HL-60 (cell line): ENCODE measurements at regions not wholly inside any gene's neighbourhood (a gene's known extent, or its start where the extent isn't known, plus 50 kb on each side); places are given as distances from the start of the nearest gene placed in this dataset.

ENCODE experiments used
- CTCF ChIP-seq: IDR thresholded peaks from one replicate; pipeline ENCODE4 v1.5.1; 2011; ENCODE audit warnings: low read length, control low read depth, inconsistent platforms; ENCODE audit not compliant: insufficient read depth
- REST ChIP-seq: IDR thresholded peaks from 2 replicates; pipeline ENCODE4 v1.6.1; 2012; ENCODE audit warnings: low read depth; ENCODE audit not compliant: insufficient replicate concordance
- SPI1 ChIP-seq: IDR thresholded peaks from 2 replicates; pipeline ENCODE4 v1.6.1; 2012; ENCODE audit warnings: low read depth, mild to moderate bottlenecking, borderline replicate concordance

- TF ChIP-seq CTCF (no peak), REST (no peak), SPI1 (no peak)
Measured at GRCh38 chr13:63414247-63414646, 1998.6 kb upstream of the PCDH20 start.
